SU-DHL-6 (cell line): ENCODE measurements at regions not wholly inside any gene's neighbourhood (a gene's known extent, or its start where the extent isn't known, plus 50 kb on each side); places are given as distances from the start of the nearest gene placed in this dataset.

Experiments used
- CTCF ChIP-seq: fragments of 200-600 bp; sonication (generic); IDR thresholded peaks from one replicate; pipeline ENCODE4 v1.5.1; 2017; ENCODE audit warnings: antibody characterized with exemption, mild to moderate bottlenecking, low read length, moderate library complexity; ENCODE audit not compliant: insufficient read depth, poor library complexity, severe bottlenecking
- EZH2phosphoT487 ChIP-seq: fragments of 200-600 bp; sonication (generic), shearing (Covaris generic); conservative IDR thresholded peaks from 2 replicates; pipeline ENCODE4 v1.6.1; 2018; ENCODE audit warnings: mild to moderate bottlenecking, antibody characterized with exemption, low read length, moderate library complexity, mixed read lengths

DNA sequence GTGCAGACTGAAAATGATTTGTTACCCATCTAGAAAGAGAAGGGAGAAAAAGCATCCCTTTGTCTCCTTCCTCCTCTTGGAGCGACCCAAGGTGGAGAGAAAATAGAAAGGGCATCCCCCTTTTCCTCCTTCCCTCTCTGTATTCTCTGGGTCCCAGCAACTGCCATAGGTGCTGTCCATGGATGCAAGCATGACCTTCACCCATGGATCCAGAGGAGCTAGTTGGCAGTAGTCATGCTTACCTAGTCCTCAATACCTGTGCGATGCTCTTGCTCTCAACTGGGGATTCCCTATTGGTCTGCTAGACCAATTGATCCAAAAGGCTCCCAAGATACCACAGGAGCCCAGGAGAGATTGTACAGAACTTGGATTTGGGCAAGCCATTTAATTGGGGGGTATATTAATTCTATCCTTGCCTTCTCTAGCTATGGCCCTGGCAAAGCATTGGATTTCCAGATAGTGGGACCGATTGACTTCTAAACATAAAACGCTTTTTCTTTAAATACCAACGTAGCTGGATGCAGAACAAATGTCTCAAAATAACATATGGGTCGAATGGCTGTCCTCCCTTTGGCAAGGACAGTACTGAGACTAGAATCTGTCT is 547.8 kb upstream of the IGFBP3 start:
- no peak for TF ChIP-seq CTCF
- TF ChIP-seq EZH2phosphoT487: no peak
